ENCODE measurements at regions not wholly inside any gene's neighbourhood (a gene's known extent, or its start where the extent isn't known, plus 50 kb on each side); places are given as distances from the start of the nearest gene placed in this dataset.

DNA sequence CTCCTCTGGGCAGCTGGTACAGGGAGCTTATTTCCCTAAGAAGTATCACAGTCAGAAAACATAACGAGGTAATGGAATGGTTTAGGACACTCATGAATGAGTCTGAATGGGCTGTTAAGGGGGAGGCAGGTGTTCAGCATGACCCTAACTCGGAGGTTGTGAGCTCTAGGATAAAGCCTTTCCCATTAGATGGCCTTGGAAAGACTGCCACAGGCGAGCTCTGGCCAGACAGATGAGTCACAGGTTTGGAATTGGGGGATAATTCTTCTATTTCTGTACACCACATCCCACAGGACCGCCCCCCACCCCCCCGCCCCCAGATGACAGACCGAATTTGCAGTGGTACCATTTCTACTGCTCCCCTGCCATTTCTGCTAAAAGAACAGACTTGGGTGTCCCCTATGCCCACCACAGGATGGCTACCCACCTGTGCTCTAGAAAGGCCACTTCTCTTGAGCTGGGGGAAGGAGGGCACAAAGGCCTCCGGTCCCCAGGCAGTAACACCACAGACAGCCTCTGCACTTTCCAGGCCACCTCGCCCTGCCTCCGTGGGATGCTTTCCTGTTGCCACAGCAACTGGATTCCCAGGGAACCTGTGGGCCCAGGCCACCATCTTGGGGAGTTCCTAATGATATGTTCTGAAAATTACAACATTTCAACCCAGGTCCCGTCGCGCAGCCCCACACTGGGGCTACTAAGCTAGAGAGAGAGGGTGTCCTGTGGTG, 76.7 kb downstream of the TRIM29 start:
- in situ Hi-C loops (cut with HindIII; ENCODE audit: low sequenced_read_pairs), result loop anchor here (5.0 kb wide), 1 partner anchor 39 kb away; no protein-coding TSS in a partner anchor

DNA sequence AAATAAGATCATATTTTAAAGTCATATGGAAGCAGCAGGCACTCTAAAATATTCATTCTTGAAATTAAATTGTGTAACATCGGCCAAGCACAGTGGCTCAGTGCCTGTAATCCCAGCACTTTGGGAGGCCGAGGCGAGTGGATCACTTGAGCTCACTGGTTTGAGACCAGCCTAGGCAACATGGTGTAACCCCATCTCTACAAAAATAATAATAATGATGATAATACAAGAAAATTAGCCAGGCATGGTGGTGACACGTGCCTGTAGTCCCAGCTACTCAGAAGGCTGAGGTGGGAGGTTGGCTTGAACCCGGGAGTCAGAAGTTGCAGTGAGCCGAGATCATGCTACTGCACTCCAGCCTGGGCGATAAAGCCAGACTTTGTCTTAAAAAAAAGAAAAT, 77.4 kb downstream of the TRIM29 start:
- in situ Hi-C loops (cut with HindIII; ENCODE audit: low sequenced_read_pairs), result loop anchor here (5.0 kb wide), 1 partner anchor 38 kb away; no protein-coding TSS in a partner anchor

GRCh38 chr11:120058931-120059330, 79.0 kb downstream of the TRIM29 start:
- in situ Hi-C loops (cut with HindIII; ENCODE audit: low sequenced_read_pairs), result no loop called here

- in situ Hi-C loops (cut with HindIII; ENCODE audit: low sequenced_read_pairs), result no loop called here
Measured at GRCh38 chr11:120057595-120058581, 80.0 kb downstream of the TRIM29 start.

GRCh38 chr11:120057028-120057330, 80.9 kb downstream of the TRIM29 start:
- in situ Hi-C loops (cut with HindIII; ENCODE audit: low sequenced_read_pairs), result no loop called here

DNA sequence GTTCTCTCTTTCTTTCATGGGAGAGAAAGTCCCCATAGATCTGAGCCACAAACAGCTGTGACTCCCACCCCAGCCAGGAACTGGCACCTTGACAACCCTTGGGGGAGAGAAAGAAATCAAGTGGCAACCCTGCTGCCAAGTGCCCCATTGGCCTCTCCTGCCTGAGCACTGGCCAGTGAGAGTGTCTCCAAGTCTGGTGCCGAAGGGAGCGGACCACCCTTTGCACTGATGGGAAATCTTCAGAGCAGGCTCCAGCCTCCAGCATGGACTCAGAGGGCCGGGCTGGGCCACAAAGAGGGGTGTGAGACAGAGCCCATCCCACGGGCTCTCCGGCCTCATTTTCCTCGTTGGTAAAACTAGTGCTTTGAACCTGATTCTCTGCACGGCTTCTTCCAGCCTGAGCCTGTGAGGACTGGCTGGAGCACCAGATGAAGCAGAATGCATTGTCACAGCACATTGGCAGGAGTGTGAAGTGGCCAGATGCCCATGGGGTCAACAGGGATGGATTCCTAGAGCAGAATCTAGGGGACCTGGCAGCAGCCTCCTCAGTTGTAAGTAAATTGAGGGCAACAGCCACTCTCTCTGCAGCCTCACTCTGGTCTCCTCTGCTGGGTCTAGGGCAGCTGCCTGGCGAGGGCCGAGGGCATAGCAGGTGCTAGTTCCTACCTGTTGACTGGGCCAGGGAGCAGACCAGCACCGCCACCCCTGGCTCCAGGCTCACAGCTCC, 81.4 kb downstream of the TRIM29 start:
- in situ Hi-C loops (cut with HindIII; ENCODE audit: low sequenced_read_pairs), result no loop called here

DNA sequence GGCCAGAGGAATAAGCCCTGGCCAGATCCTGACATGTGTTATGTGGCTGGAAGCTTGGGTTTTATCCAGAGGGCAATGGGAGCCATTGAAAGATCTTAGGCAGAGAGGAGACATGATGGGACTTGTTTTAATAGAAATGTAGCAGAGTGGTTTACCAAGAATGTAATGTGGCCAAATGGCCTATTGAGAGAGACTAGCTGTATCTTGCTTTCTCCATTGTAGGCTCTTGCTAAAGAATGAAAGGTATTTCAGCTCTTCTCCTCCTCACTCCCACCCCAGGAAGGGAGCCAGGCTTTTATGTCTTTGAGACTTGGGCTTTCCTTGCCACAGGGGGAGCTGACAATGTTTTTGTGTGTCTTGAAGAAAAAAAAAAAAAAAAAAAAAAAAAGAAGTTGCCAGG, 82.3 kb downstream of the TRIM29 start:
- in situ Hi-C loops (cut with HindIII; ENCODE audit: low sequenced_read_pairs), result no loop called here

DNA sequence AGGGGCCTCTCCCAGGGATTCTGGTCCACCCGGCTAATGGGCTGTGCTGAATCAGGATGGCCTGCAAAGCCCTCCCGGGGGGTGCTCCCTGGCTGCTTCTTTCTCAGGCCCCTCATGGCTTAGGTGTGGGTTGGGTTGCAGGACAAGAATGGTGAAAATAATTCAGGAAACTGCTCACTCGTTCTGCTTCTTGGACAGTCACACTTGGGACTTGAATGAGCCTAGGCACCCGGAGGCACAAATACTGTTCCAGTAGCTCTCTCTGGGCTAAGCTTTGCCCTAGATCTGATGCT, 83.2 kb downstream of the TRIM29 start:
- in situ Hi-C loops (cut with HindIII; ENCODE audit: low sequenced_read_pairs), result loop anchor here (5.0 kb wide), 1 partner anchor 78 kb away; no protein-coding TSS in a partner anchor

DNA sequence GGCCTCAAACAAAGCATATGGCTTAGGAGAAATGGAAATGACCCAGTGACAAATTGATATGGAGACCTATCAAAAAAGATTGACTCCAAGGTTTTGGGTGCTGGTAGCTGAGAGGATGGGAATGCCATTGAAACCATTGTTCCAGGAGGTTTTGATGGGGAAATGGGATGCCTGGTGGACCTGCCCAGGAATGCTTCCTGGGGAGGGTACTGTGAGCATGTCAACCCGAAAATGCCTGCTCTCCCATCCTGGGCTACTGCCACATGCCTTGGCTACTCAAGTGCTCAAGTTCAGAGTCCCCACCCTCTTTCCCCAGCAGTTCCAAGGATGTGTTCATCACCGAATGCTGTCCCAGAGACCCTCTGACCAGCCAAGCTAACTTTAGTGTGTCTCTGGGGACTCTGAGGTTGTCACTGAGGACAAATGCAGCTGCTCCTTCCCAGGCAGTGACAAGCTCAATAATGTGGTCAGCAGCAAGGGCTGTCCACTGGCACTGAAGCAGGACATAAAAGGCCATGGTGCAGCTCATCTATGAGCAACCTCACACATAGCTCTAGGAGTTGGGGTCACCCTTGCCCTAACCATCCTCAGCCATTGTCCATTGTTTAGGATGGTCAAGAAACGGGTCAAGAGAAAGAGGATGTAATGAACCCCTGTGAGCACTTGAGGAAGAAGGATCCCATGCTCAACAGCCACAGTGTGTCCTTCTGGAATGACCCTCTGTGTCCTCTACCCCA, 83.7 kb downstream of the TRIM29 start:
- in situ Hi-C loops (cut with HindIII; ENCODE audit: low sequenced_read_pairs), result loop anchor here (5.0 kb wide), 1 partner anchor 78 kb away; no protein-coding TSS in a partner anchor

DNA sequence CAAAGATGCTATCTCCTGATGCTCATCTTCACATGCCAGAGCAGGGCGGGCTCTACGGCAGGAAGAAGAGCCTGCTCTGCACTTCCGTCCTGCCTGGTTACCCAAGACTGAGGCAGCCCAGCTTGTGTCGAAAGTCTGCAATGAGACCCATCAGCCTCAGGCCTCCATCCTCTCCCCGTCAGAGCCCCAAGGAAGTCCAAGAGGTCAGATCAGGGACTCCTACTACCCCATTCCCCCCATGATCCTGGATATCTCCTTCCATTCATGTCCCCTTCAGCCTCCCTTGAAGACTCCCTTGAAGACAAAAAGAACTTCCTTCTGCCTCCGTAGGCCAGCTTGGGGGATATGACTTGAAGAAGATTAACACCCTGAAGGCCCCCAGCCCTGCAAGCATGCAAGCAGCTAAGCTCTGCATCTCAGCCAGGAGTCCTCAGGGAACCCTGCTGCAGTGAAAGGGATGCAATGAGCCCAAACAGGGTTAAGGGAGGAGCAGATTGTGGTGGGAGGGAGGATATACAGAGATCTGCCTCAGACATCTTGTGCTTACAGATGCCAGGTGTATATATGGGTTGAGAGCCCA, 85.6 kb downstream of the TRIM29 start:
- in situ Hi-C loops (cut with HindIII; ENCODE audit: low sequenced_read_pairs), result loop anchor here (5.0 kb wide), 1 partner anchor 80 kb away; no protein-coding TSS in a partner anchor

DNA sequence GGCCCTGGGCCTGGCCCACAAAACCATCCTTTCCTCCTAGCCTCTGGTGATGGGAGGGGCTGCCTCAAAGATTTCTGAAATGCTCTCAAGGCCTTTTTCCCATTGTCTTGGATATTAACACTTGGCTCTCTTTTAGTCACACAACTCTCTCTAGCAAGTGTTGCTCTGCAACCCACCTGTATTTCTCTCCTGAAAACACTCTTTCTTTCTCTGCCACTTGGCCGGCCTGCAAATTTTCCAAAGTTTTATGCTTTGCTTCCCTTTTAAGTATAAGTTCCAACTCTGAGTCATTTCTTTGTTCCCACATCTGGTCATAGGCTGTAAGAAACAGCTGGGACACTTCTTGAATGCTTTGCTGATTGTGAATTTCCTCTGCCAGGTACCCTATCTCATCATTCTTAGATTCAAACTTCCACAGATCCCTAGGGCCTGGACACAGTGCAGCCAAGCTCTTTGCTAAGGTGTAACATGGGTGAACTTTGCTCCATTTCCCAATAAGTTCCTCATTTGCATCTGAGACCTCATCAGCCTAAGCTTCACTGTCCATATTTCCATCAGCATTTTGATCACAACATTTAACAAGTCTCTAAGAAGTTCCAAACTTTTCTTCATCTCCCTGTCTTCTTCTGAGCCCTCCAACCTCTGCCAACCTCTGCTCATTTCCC, 93.8 kb downstream of the TRIM29 start:
- in situ Hi-C loops (cut with HindIII; ENCODE audit: low sequenced_read_pairs), result no loop called here

DNA sequence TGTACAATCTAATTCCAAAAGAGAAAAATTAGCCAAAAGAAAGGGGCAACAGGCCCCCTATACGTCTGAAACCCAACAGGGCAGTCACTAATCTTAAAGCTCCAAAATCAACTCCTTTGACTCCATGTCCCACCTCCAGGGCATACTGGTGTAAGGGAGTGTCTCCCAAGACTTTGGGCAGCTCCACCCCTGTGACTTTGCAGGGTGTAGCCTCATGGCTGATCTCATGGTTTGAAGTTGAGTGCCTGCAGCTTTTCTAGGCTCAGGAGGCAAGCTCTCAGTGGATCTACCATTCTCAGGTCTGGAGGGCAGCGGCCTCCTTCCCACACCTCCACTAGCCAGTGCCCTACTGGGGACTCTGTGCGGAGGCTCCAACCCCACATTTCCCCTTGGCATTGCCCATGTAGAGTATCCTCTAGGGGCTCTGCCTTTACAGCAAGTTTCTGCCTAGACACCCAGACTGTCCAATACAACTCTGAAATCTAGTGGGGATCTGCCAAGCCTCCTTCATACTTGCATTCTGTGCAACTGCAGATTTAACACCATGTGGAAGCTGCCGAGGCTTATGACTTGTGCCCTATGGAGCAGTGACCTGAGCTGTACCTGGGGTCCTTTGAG, 94.5 kb downstream of the TRIM29 start:
- in situ Hi-C loops (cut with HindIII; ENCODE audit: low sequenced_read_pairs), result no loop called here

- in situ Hi-C loops (cut with HindIII; ENCODE audit: low sequenced_read_pairs), result no loop called here
Measured at GRCh38 chr11:120041625-120042024, 96.3 kb downstream of the TRIM29 start.

DNA sequence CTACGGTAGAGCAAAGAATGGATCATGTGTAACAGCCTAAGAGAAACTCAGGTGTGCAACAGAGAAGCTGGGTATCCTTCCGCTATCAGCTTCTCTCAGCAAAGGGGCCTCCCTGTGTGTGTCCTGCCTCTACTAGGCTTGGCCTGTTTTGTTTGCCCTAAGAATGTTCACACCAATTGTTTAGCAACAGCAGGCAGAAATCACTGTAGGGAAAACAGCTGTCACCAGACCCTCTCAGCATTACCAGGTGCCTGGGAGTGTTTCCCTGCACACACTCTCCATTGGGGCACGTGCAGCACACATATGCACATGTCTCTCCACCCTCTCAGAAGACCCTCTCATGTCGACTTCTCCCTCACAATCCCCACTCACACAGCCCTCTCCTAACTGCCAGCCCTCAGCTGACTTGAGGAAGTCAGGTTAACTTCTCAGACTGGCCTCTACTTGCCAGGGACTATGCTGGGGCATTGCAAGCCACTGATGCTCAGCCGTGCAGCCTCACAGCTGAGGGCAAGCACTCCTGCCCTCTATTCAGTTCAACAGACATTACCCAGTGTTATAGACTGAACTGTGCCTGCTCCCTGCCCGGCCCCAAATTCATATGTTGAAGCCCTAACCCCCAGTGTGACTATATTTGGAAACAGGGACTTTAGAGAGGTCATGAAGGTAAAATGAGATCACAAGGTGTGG, 97.6 kb downstream of the TRIM29 start:
- in situ Hi-C loops (cut with HindIII; ENCODE audit: low sequenced_read_pairs), result no loop called here

DNA sequence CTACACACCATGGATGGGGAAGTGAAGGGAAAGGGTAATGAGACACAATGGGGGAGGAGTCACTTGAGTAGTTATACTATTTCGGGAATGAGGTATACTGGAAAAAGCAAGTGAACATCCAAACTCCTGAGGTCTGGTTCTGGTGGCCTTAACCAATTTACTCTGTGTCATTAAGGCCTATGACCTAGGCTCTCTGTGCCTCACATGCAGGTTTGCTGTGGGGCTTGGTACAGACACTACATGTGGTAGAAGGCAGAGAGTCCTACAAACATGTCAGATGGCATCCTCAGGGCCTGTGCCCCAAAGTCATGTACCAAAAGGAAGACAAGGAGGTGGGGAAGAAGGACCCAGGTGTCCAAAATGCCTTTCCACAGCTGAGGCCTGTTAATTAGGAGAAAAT, 98.9 kb downstream of the TRIM29 start:
- in situ Hi-C loops (cut with HindIII; ENCODE audit: low sequenced_read_pairs), result no loop called here

GRCh38 chr11:120037111-120037510, 100.8 kb downstream of the TRIM29 start:
- in situ Hi-C loops (cut with HindIII; ENCODE audit: low sequenced_read_pairs), result no loop called here

- in situ Hi-C loops (cut with HindIII; ENCODE audit: low sequenced_read_pairs), result no loop called here
Measured at GRCh38 chr11:120035756-120036155, 102.2 kb downstream of the TRIM29 start.

DNA sequence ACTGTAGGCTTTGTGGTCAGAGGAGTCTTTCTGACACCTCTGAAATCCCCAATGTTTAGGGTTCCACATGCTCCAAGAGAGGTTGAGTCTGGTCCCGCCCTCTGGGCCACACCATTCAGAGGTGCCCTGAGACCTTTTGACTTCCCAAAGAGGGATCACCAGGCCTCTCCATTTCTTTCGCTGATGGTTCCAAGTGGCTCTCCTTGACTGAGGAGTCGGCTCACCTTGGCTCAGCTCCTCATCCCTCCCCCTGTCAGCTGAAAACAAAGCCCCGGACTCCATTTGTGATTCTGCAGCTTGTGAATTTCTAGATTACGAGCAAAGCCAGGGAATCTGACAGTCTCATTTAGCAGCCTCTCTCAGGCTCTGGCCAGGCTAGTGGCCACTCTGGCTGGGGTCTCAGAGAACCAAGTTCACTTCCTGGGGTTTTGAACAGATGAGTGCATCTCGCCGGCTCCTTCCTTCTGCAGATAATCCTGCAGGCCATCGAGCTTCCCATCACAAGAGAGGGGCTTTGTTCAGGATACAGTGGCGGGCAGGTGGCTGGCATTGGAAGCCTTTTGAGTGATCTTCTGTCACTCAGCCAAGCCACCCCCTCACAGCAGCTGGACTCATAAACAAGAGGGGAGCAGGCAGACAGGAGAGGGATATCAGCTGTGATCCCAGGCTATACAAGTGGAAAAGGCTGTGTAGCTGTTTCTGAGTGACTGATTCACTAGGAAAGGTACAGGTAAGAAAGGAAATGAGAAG, 102.9 kb downstream of the TRIM29 start:
- in situ Hi-C loops (cut with HindIII; ENCODE audit: low sequenced_read_pairs), result no loop called here
